GM19023 (cell line): ENCODE measurements at regions not wholly inside any gene's neighbourhood (a gene's known extent, or its start where the extent isn't known, plus 50 kb on each side); places are given as distances from the start of the nearest gene placed in this dataset.
A peak's percentile ranks its signal among the peaks of the same experiment; 100 is the strongest.

Experiments used
- ATAC-seq: cut with Tn5 transposase; IDR thresholded peaks from one replicate; pipeline ENCODE4 v1.9.1; 2021; ENCODE audit warnings: mild to moderate bottlenecking, moderate library complexity; ENCODE audit not compliant: unreplicated experiment

- no peak for ATAC-seq
Measured at GRCh38 chr6:139590206-139590605, 215.8 kb upstream of the CITED2 start.

- no peak for ATAC-seq
Measured at GRCh38 chr6:139588734-139589593, 214.5 kb upstream of the CITED2 start.

GRCh38 chr6:139588076-139588639 lies 213.7 kb upstream of the CITED2 start:
- no peak for ATAC-seq

GRCh38 chr6:139587469-139587868 lies 213.0 kb upstream of the CITED2 start:
- no peak for ATAC-seq

GRCh38 chr6:139586273-139586672 lies 211.8 kb upstream of the CITED2 start:
- no peak for ATAC-seq

- no peak for ATAC-seq
Measured at GRCh38 chr6:139584599-139584998, 210.2 kb upstream of the CITED2 start.

- no peak for ATAC-seq
Measured at GRCh38 chr6:139583420-139583819, 209.0 kb upstream of the CITED2 start.

- ATAC-seq: no peak
Measured at GRCh38 chr6:139582956-139583355, 208.5 kb upstream of the CITED2 start.

- no peak for ATAC-seq
Measured at GRCh38 chr6:139581485-139581865, 207.0 kb upstream of the CITED2 start.

- ATAC-seq: peak; percentile 93
Measured at GRCh38 chr6:139580592-139581484, 206.4 kb upstream of the CITED2 start.

GRCh38 chr6:139577763-139578604 lies 203.5 kb upstream of the CITED2 start:
- ATAC-seq: no peak

- no peak for ATAC-seq
Measured at GRCh38 chr6:139577124-139577762, 202.8 kb upstream of the CITED2 start.

GRCh38 chr6:139572001-139572400 lies 197.6 kb upstream of the CITED2 start:
- ATAC-seq: no peak

GRCh38 chr6:139570166-139570565 lies 195.7 kb upstream of the CITED2 start:
- ATAC-seq: no peak

- ATAC-seq: no peak
Measured at GRCh38 chr6:139569566-139569965, 195.1 kb upstream of the CITED2 start.

GRCh38 chr6:139568956-139569538 lies 194.6 kb upstream of the CITED2 start:
- ATAC-seq: no peak

GRCh38 chr6:139568151-139568955 lies 193.9 kb upstream of the CITED2 start:
- ATAC-seq: no peak

- no peak for ATAC-seq
Measured at GRCh38 chr6:139567095-139567494, 192.6 kb upstream of the CITED2 start.

- no peak for ATAC-seq
Measured at GRCh38 chr6:139565591-139565990, 191.1 kb upstream of the CITED2 start.
